Liver (tissue), 8 donors: ENCODE measurements at regions not wholly inside any gene's neighbourhood (a gene's known extent, or its start where the extent isn't known, plus 50 kb on each side); places are given as distances from the start of the nearest gene placed in this dataset.

Source experiments
- DNase-seq: peaks from one replicate; pipeline ENCODE4 v3.0.0-alpha.2; 2017; ENCODE audit warnings: low spot score
- H3K27ac ChIP-seq, 2 donors: one replicate each; pipeline ENCODE4 v1.7.0; 2013; ENCODE audit warnings: inconsistent platforms in 2 of 2, low read length in 2 of 2, control low read depth in 1 of 2, low read depth in 1 of 2, mild to moderate bottlenecking in 1 of 2
- H3K27me3 ChIP-seq, 4 donors: one replicate each; pipeline versions ENCODE4 v1.6.1 to v1.7.0; 2013; ENCODE audit warnings: low read length in 3 of 4, inconsistent platforms in 1 of 4, mild to moderate bottlenecking in 1 of 4, moderate library complexity in 1 of 4; ENCODE audit not compliant: control insufficient read depth in 4 of 4, insufficient read depth in 4 of 4
- H3K36me3 ChIP-seq, 4 donors: one replicate each; pipeline versions ENCODE4 v1.6.1 to v1.7.0; 2013; ENCODE audit warnings: low read length in 3 of 4, mild to moderate bottlenecking in 3 of 4, low read depth in 1 of 4, moderate library complexity in 1 of 4; ENCODE audit not compliant: control insufficient read depth in 4 of 4, insufficient read depth in 3 of 4
- H3K4me1 ChIP-seq, 4 donors: one replicate each; pipeline versions ENCODE4 v1.6.1 to v1.7.0; 2013; ENCODE audit warnings: low read length in 3 of 4, mild to moderate bottlenecking in 3 of 4, moderate library complexity in 1 of 4; ENCODE audit not compliant: control insufficient read depth in 4 of 4, insufficient read depth in 4 of 4
- H3K4me3 ChIP-seq, 3 donors: one replicate each; pipeline versions ENCODE4 v1.6.1 to v1.7.0; 2013; ENCODE audit warnings: low read length in 3 of 3, control low read depth in 1 of 3, low read depth in 1 of 3, mild to moderate bottlenecking in 1 of 3
- H3K9ac ChIP-seq, 2 donors: one replicate each; pipeline ENCODE4 v1.7.0; 2013; ENCODE audit warnings: low read length in 2 of 2, mild to moderate bottlenecking in 2 of 2, moderate library complexity in 2 of 2, control low read depth in 1 of 2, low read depth in 1 of 2
- H3K9me3 ChIP-seq, 4 donors: one replicate each; pipeline versions ENCODE4 v1.6.1 to v1.7.0; 2013; ENCODE audit warnings: low read length in 3 of 4; ENCODE audit not compliant: control insufficient read depth in 4 of 4
- ATF3 ChIP-seq: IDR thresholded peaks from 2 replicates; pipeline ENCODE4 v1.6.1; 2016; ENCODE audit warnings: antibody characterized with exemption
- CTCF ChIP-seq: fragments of 150-350 bp; IDR thresholded peaks from 2 replicates; pipeline ENCODE4 v1.5.1; 2017; ENCODE audit warnings: improper control_type of control experiment, low read depth, low read length; ENCODE audit not compliant: missing input control
- EGR1 ChIP-seq, 2 donors: IDR thresholded peaks; 2 replicates each; pipeline ENCODE4 v1.6.1; 2016 to 2018; ENCODE audit warnings: antibody characterized with exemption in 2 of 2, low read depth in 2 of 2
- FOXA1 ChIP-seq: IDR thresholded peaks from 2 replicates; pipeline ENCODE4 v1.6.1; 2016; ENCODE audit warnings: antibody characterized with exemption
- FOXA2 ChIP-seq: IDR thresholded peaks from 2 replicates; pipeline ENCODE4 v1.6.1; 2016; ENCODE audit warnings: antibody characterized with exemption
- GABPA ChIP-seq, 2 donors: IDR thresholded peaks in 1 of 2; conservative IDR thresholded peaks in 1 of 2; 2 replicates each; pipeline ENCODE4 v1.6.1; 2016; ENCODE audit warnings: antibody characterized with exemption in 2 of 2, mild to moderate bottlenecking in 1 of 2, moderate library complexity in 1 of 2
- HNF4A ChIP-seq, 2 donors: conservative IDR thresholded peaks; 2 replicates each; pipeline ENCODE4 v1.6.1; 2016; ENCODE audit warnings: antibody characterized with exemption in 2 of 2, mild to moderate bottlenecking in 2 of 2
- HNF4G ChIP-seq: IDR thresholded peaks from 2 replicates; pipeline ENCODE4 v1.6.1; 2016; ENCODE audit warnings: antibody characterized with exemption
- JUND ChIP-seq, 2 donors: IDR thresholded peaks; 2 replicates each; pipeline ENCODE4 v1.6.1; 2016; ENCODE audit warnings: antibody characterized with exemption in 2 of 2
- MAX ChIP-seq: IDR thresholded peaks from 2 replicates; pipeline ENCODE4 v1.6.1; 2016; ENCODE audit warnings: antibody characterized with exemption
- NR2F2 ChIP-seq: IDR thresholded peaks from 2 replicates; pipeline ENCODE4 v1.6.1; 2016; ENCODE audit warnings: antibody characterized with exemption
- RAD21 ChIP-seq, 2 donors: IDR thresholded peaks; 2 replicates each; pipeline ENCODE4 v1.6.1; 2016; ENCODE audit warnings: antibody characterized with exemption in 2 of 2, mild to moderate bottlenecking in 2 of 2
- REST ChIP-seq: IDR thresholded peaks from 2 replicates; pipeline ENCODE4 v1.6.1; 2016; ENCODE audit warnings: antibody characterized with exemption, mild to moderate bottlenecking
- RXRA ChIP-seq, 2 donors: IDR thresholded peaks; 2 replicates each; pipeline ENCODE4 v1.6.1; 2017 to 2018; ENCODE audit warnings: antibody characterized with exemption in 2 of 2, mild to moderate bottlenecking in 1 of 2
- SP1 ChIP-seq: IDR thresholded peaks from 2 replicates; pipeline ENCODE4 v1.6.1; 2018; ENCODE audit warnings: antibody characterized with exemption, mild to moderate bottlenecking
- TAF1 ChIP-seq: conservative IDR thresholded peaks from 2 replicates; pipeline ENCODE4 v1.6.1; 2016; ENCODE audit warnings: antibody characterized with exemption, mild to moderate bottlenecking
- YY1 ChIP-seq: IDR thresholded peaks from 2 replicates; pipeline ENCODE4 v1.6.1; 2016; ENCODE audit warnings: antibody characterized with exemption, mild to moderate bottlenecking
- ZBTB33 ChIP-seq: IDR thresholded peaks from 2 replicates; pipeline ENCODE4 v1.6.1; 2016; ENCODE audit warnings: antibody characterized with exemption
- WGBS: extraction: QIAGEN DNeasy Blood & Tissue Kit; methylation state at CpG from one replicate; pipeline ENCODE4 v1.1.7; 2013; 5-methylcytosine and 5-hydroxymethylcytosine counted together
- donor health status: healthy.
- donor health status: healthy.
- donor health status: healthy.
- donor health status: healthy.
- donor health status: healthy.

GRCh38 chr3:117149584-117149983 lies 440.0 kb downstream of the TUSC7 start:
- Histone ChIP-seq H3K9ac (no peak overlapping the region), H3K4me3 (no peak overlapping the region), H3K36me3 (no peaks in the 10 kb centered on the region), H3K9me3 (no peaks in the 10 kb centered on the region), H3K27me3 (no peaks in the 10 kb centered on the region), H3K27ac (no peak overlapping the region), H3K4me1 (no peaks in the 10 kb centered on the region)
- TF ChIP-seq CTCF (no peak), NR2F2 (no peak), RAD21 (IDR thresholded peaks at IDR 0.05) (no peak), YY1 (no peak), SP1 (no peak), MAX (no peak), REST (no peak), ATF3 (no peak), JUND (IDR thresholded peaks at IDR 0.05) (no peak), RXRA (IDR thresholded peaks at IDR 0.05) (no peak), ZBTB33 (no peak), FOXA1 (no peak), HNF4G (no peak), FOXA2 (no peak), GABPA (IDR thresholded peaks at IDR 0.05 in 1 of 2, conservative IDR thresholded peaks at IDR 0.05 in 1 of 2) (no peak), EGR1 (IDR thresholded peaks at IDR 0.05; ENCODE audit: low read depth in 2 of 2) (no peak), HNF4A (conservative IDR thresholded peaks at IDR 0.05) (no peak), TAF1 (no peak)
- DNase-seq = no peak
- 63% methylated on average over 2 of the region's 2 CpGs for WGBS

- no peaks in the 10 kb centered on the region for H3K36me3 ChIP-seq
- H3K9ac ChIP-seq = no peak overlapping the region
- H3K27me3 ChIP-seq = no peaks in the 10 kb centered on the region
- no peaks in the 10 kb centered on the region for H3K4me1 ChIP-seq
- H3K9me3 ChIP-seq = no peaks in the 10 kb centered on the region
- 67% methylated on average over 3 of the region's 3 CpGs for WGBS
- no peak overlapping the region for H3K27ac ChIP-seq
- no peak overlapping the region for H3K4me3 ChIP-seq
- DNase-seq = no peak
- no peak for TF ChIP-seq HNF4A (conservative IDR thresholded peaks at IDR 0.05)
- TF ChIP-seq YY1 = no peak
- no peak for TF ChIP-seq RAD21 (IDR thresholded peaks at IDR 0.05)
- TF ChIP-seq REST = no peak
- no peak for TF ChIP-seq SP1
- TF ChIP-seq ZBTB33 = no peak
- TF ChIP-seq EGR1 (IDR thresholded peaks at IDR 0.05; ENCODE audit: low read depth in 2 of 2) = no peak
- no peak for TF ChIP-seq FOXA1
- no peak for TF ChIP-seq NR2F2
These were observed 441.0 kb downstream of the TUSC7 start for GRCh38 chr3:117150628-117151027.
